MM.1S (cell line): ENCODE measurements at regions not wholly inside any gene's neighbourhood (a gene's known extent, or its start where the extent isn't known, plus 50 kb on each side); places are given as distances from the start of the nearest gene placed in this dataset.

Source experiments
- DNase-seq: peaks from one replicate; pipeline ENCODE4 v3.0.0-alpha.2; 2015
- H2AFZ ChIP-seq: fragments of 300-600 bp; sonication (generic); 2 replicates; pipeline ENCODE4 v1.6.0; 2016; ENCODE audit warnings: antibody characterized with exemption, low read length
- H3F3A ChIP-seq: fragments of 300-600 bp; sonication (generic); 2 replicates; pipeline ENCODE4 v1.6.1; 2016; ENCODE audit warnings: mild to moderate bottlenecking, antibody characterized with exemption, low read length, moderate library complexity, mixed read lengths; ENCODE audit not compliant: insufficient read depth
- H3K27ac ChIP-seq: fragments of 300-600 bp; sonication (generic); 2 replicates; pipeline ENCODE4 v1.5.1; 2016; ENCODE audit warnings: mild to moderate bottlenecking, low read length
- H3K27me3 ChIP-seq: fragments of 300-600 bp; sonication (generic); replicated peaks from 2 replicates; pipeline ENCODE4 v1.6.0; 2016; ENCODE audit warnings: low read length; ENCODE audit not compliant: insufficient read depth
- H3K36me3 ChIP-seq: fragments of 300-600 bp; sonication (generic); replicated peaks from 2 replicates; pipeline ENCODE4 v1.6.1; 2016; ENCODE audit warnings: mild to moderate bottlenecking, low read length, mixed read lengths; ENCODE audit not compliant: insufficient read depth
- H3K4me1 ChIP-seq: fragments of 300-600 bp; sonication (generic); 2 replicates; pipeline ENCODE4 v1.6.1; 2016; ENCODE audit warnings: low read length, mixed read lengths
- H3K4me2 ChIP-seq: fragments of 300-600 bp; sonication (generic); 2 replicates; pipeline ENCODE4 v1.6.0; 2016; ENCODE audit warnings: low read depth, low read length
- H3K4me3 ChIP-seq: fragments of 300-600 bp; sonication (generic); 2 replicates; pipeline ENCODE4 v1.5.1; 2016; ENCODE audit warnings: low read length, mixed read lengths
- H3K79me2 ChIP-seq: fragments of 300-600 bp; sonication (generic); 2 replicates; pipeline ENCODE4 v1.6.1; 2016; ENCODE audit warnings: mixed run types, low read length, mixed read lengths
- H3K9ac ChIP-seq: fragments of 300-600 bp; sonication (generic); 2 replicates; pipeline ENCODE4 v1.6.1; 2016; ENCODE audit warnings: low read length, mixed read lengths
- H3K9me2 ChIP-seq: fragments of 300-600 bp; sonication (generic); replicated peaks from 2 replicates; pipeline ENCODE4 v1.6.1; 2016; ENCODE audit warnings: mild to moderate bottlenecking, low read length, mixed read lengths; ENCODE audit not compliant: insufficient read depth
- H3K9me3 ChIP-seq: fragments of 300-600 bp; sonication (generic); replicated peaks from 2 replicates; pipeline ENCODE4 v1.6.1; 2016; ENCODE audit warnings: mild to moderate bottlenecking, low read length, mixed read lengths; ENCODE audit not compliant: insufficient read depth
- H4K20me1 ChIP-seq: fragments of 300-600 bp; sonication (generic); 2 replicates; pipeline ENCODE4 v1.6.1; 2016; ENCODE audit warnings: mild to moderate bottlenecking, low read length, moderate library complexity, mixed read lengths; ENCODE audit not compliant: insufficient read depth
- CTCF ChIP-seq: fragments of 300-600 bp; sonication (generic); IDR thresholded peaks from 2 replicates; pipeline ENCODE4 v1.5.1; 2016; ENCODE audit warnings: antibody characterized with exemption, low read length, mixed read lengths
- EZH2 ChIP-seq: fragments of 300-600 bp; sonication (generic); optimal IDR thresholded peaks from 2 replicates; pipeline ENCODE3; 2017; ENCODE audit warnings: low read depth, mild to moderate bottlenecking, antibody characterized with exemption, low read length, mixed read lengths
- EZH2phosphoT487 ChIP-seq: fragments of 300-600 bp; sonication (generic); IDR thresholded peaks from 2 replicates; pipeline ENCODE4 v1.6.1; 2018; ENCODE audit warnings: antibody characterized with exemption, low read length

GRCh38 chr5:98442448-98442847 is 331.0 kb upstream of the RGMB start:
- Histone ChIP-seq H3K27ac (no peak overlapping the region), H3K9ac (no peak overlapping the region), H3F3A (no peaks in the 10 kb centered on the region), H3K36me3 (no peaks in the 10 kb centered on the region), H3K27me3 (no peaks in the 10 kb centered on the region), H3K9me2 (no peaks in the 10 kb centered on the region), H3K4me3 (no peak overlapping the region), H3K4me2 (no peak overlapping the region), H3K9me3 (no peaks in the 10 kb centered on the region), H4K20me1 (no peaks in the 10 kb centered on the region), H3K4me1 (no peaks in the 10 kb centered on the region), H2AFZ (no peak overlapping the region), H3K79me2 (no peaks in the 10 kb centered on the region)
- TF ChIP-seq EZH2 (no peak), EZH2phosphoT487 (no peak), CTCF (no peak)
- no peak for DNase-seq

GRCh38 chr5:98443881-98444280 is 329.6 kb upstream of the RGMB start:
- H3K4me3 ChIP-seq: no peak overlapping the region
- no peaks in the 10 kb centered on the region for H4K20me1 ChIP-seq
- H3F3A ChIP-seq: no peaks in the 10 kb centered on the region
- TF ChIP-seq CTCF (no peak), EZH2 (no peak), EZH2phosphoT487 (no peak)
- H3K36me3 ChIP-seq: no peaks in the 10 kb centered on the region
- H3K9me3 ChIP-seq: no peaks in the 10 kb centered on the region
- DNase-seq: no peak
- H3K27me3 ChIP-seq: no peaks in the 10 kb centered on the region
- H3K27ac ChIP-seq: no peak overlapping the region
- H3K9me2 ChIP-seq: no peaks in the 10 kb centered on the region
- no peak overlapping the region for H3K4me2 ChIP-seq
- H2AFZ ChIP-seq: no peak overlapping the region
- no peak overlapping the region for H3K9ac ChIP-seq
- no peaks in the 10 kb centered on the region for H3K4me1 ChIP-seq
- no peaks in the 10 kb centered on the region for H3K79me2 ChIP-seq

GRCh38 chr5:98453296-98453695 is 320.2 kb upstream of the RGMB start:
- no peak overlapping the region for H3K4me3 ChIP-seq
- H3K4me1 ChIP-seq: no peaks in the 10 kb centered on the region
- no peak for DNase-seq
- H3K9me3 ChIP-seq: no peaks in the 10 kb centered on the region
- no peak overlapping the region for H3K4me2 ChIP-seq
- TF ChIP-seq EZH2phosphoT487 (no peak), EZH2 (no peak), CTCF (no peak)
- no peaks in the 10 kb centered on the region for H3K79me2 ChIP-seq
- H3K27me3 ChIP-seq: no peaks in the 10 kb centered on the region
- H3K9me2 ChIP-seq: no peaks in the 10 kb centered on the region
- H2AFZ ChIP-seq: no peak overlapping the region
- H3K36me3 ChIP-seq: no peaks in the 10 kb centered on the region
- no peaks in the 10 kb centered on the region for H3F3A ChIP-seq
- H3K9ac ChIP-seq: no peak overlapping the region
- H3K27ac ChIP-seq: no peak overlapping the region
- no peaks in the 10 kb centered on the region for H4K20me1 ChIP-seq

- Histone ChIP-seq H3K4me1 (no peaks in the 10 kb centered on the region), H2AFZ (no peak overlapping the region), H3F3A (no peaks in the 10 kb centered on the region), H3K9me3 (no peaks in the 10 kb centered on the region), H3K79me2 (no peaks in the 10 kb centered on the region), H3K36me3 (no peaks in the 10 kb centered on the region), H3K4me2 (no peak overlapping the region), H3K27ac (no peak overlapping the region), H4K20me1 (no peaks in the 10 kb centered on the region), H3K9ac (no peak overlapping the region), H3K4me3 (no peak overlapping the region), H3K27me3 (no peaks in the 10 kb centered on the region), H3K9me2 (no peaks in the 10 kb centered on the region)
- DNase-seq: no peak
- TF ChIP-seq EZH2phosphoT487 (no peak), CTCF (no peak), EZH2 (no peak)
These were observed 319.1 kb upstream of the RGMB start for GRCh38 chr5:98454407-98454806.
